Keratinocyte (primary cell): ENCODE measurements at regions not wholly inside any gene's neighbourhood (a gene's known extent, or its start where the extent isn't known, plus 50 kb on each side); places are given as distances from the start of the nearest gene placed in this dataset.

Experiments used
- DNase-seq: peaks from one replicate; pipeline ENCODE4 v3.0.0-alpha.2; 2011; ENCODE audit warnings: low read depth, missing footprints, low spot score
- FAIRE-seq: peaks from 2 replicates; lab custom pipeline; 2011; peaks lifted over from hg19 to GRCh38; lab: Jason Lieb, UNC
- H2AFZ ChIP-seq: 2 replicates; pipeline ENCODE4 v1.6.0; 2012; ENCODE audit warnings: low read length, control low read depth, inconsistent platforms; ENCODE audit not compliant: control insufficient read depth
- H3K27ac ChIP-seq: 2 replicates; pipeline ENCODE4 v1.5.1; 2011; ENCODE audit warnings: low read length; ENCODE audit not compliant: control insufficient read depth, insufficient read depth
- H3K27me3 ChIP-seq: 3 replicates; pipeline ENCODE4 v1.6.0; 2011; ENCODE audit warnings: low read length; ENCODE audit not compliant: control insufficient read depth, insufficient read depth; ENCODE audit errors: extremely low read depth
- H3K36me3 ChIP-seq, 2 experiments: 2 replicates in 1 of 2; 3 replicates in 1 of 2; pipeline ENCODE4 v1.5.1; 2011; ENCODE audit warnings: low read length in 2 of 2, mild to moderate bottlenecking in 1 of 2; ENCODE audit not compliant: control insufficient read depth in 2 of 2, insufficient read depth in 2 of 2; ENCODE audit errors: extremely low read depth in 1 of 2
- H3K4me1 ChIP-seq: 3 replicates; pipeline ENCODE4 v1.5.1; 2011; ENCODE audit warnings: low read length; ENCODE audit not compliant: control insufficient read depth, insufficient read depth; ENCODE audit errors: extremely low read depth
- H3K4me2 ChIP-seq: 3 replicates; pipeline ENCODE4 v1.6.0; 2011; ENCODE audit warnings: low read depth, low read length; ENCODE audit not compliant: control insufficient read depth, insufficient read depth; ENCODE audit errors: extremely low read depth
- H3K4me3 ChIP-seq, 3 experiments: fragments of 200-600 bp in 1 of 3; sonication (generic) in 1 of 3; 2 replicates in 2 of 3; 3 replicates in 1 of 3; pipeline ENCODE4 v1.5.1; 2011 to 2016; ENCODE audit warnings: low read length in 3 of 3, mild to moderate bottlenecking in 3 of 3, control low read depth in 2 of 3, inconsistent platforms in 1 of 3, low read depth in 1 of 3, mixed read lengths in 1 of 3, mixed run types in 1 of 3, moderate library complexity in 1 of 3; ENCODE audit not compliant: control insufficient read depth in 2 of 3, insufficient read depth in 2 of 3; ENCODE audit errors: extremely low read depth in 1 of 3
- H3K79me2 ChIP-seq: 2 replicates; pipeline ENCODE4 v1.6.0; 2012; ENCODE audit warnings: low read length; ENCODE audit not compliant: control insufficient read depth, insufficient read depth
- H3K9ac ChIP-seq: 3 replicates; pipeline ENCODE4 v1.6.0; 2011; ENCODE audit warnings: low read length; ENCODE audit not compliant: control insufficient read depth, insufficient read depth; ENCODE audit errors: extremely low read depth
- H3K9me1 ChIP-seq: 3 replicates; pipeline ENCODE4 v1.6.0; 2011; ENCODE audit warnings: low read length; ENCODE audit not compliant: control insufficient read depth, insufficient read depth; ENCODE audit errors: extremely low read depth
- H3K9me3 ChIP-seq: 2 replicates; pipeline ENCODE4 v1.5.1; 2012; ENCODE audit warnings: low read depth, low read length; ENCODE audit not compliant: control insufficient read depth
- H4K20me1 ChIP-seq: 3 replicates; pipeline ENCODE4 v1.6.0; 2011; ENCODE audit warnings: low read length; ENCODE audit not compliant: control insufficient read depth, insufficient read depth; ENCODE audit errors: extremely low read depth
- CTCF ChIP-seq, 3 experiments: IDR thresholded peaks in 1 of 3; conservative IDR thresholded peaks in 1 of 3; optimal IDR thresholded peaks in 1 of 3; 2 replicates in 2 of 3; 3 replicates in 1 of 3; pipeline versions ENCODE3 to v1.5.1; 2011; ENCODE audit warnings: low read length in 3 of 3, mild to moderate bottlenecking in 3 of 3, moderate library complexity in 2 of 3, control low read depth in 1 of 3, inconsistent platforms in 1 of 3; ENCODE audit not compliant: insufficient read depth in 2 of 3; ENCODE audit errors: extremely low read depth in 1 of 3
- EZH2 ChIP-seq: IDR thresholded peaks from one replicate; pipeline ENCODE4 v1.6.1; 2012; ENCODE audit warnings: inconsistent platforms, mild to moderate bottlenecking, low read length, moderate library complexity
- dilution Hi-C: fragments of 300-500 bp; cut with MboI; formaldehyde crosslinking; loops from one replicate; pipeline ENCODE4 v1.7.0; 2020; ENCODE audit warnings: low sequenced_read_pairs; ENCODE audit not compliant: extremely low pct_ligation_motif_present

- Histone ChIP-seq H3K79me2 (no peaks in the 10 kb centered on the region), H3K9me1 (no peaks in the 10 kb centered on the region), H2AFZ (no peak overlapping the region), H3K9me3 (no peaks in the 10 kb centered on the region), H3K27me3 (no peaks in the 10 kb centered on the region), H3K36me3 (no peaks in the 10 kb centered on the region), H3K9ac (no peak overlapping the region), H4K20me1 (no peaks in the 10 kb centered on the region), H3K4me3 (no peak overlapping the region), H3K4me1 (no peaks in the 10 kb centered on the region), H3K4me2 (no peak overlapping the region), H3K27ac (no peak overlapping the region)
- no peak for DNase-seq
- no peak for TF ChIP-seq EZH2
- TF ChIP-seq CTCF (optimal IDR thresholded peaks at IDR 0.05 in 1 of 3, IDR thresholded peaks at IDR 0.05 in 1 of 3, conservative IDR thresholded peaks at IDR 0.05 in 1 of 3; ENCODE audit: extremely low read depth in 1 of 3, insufficient read depth in 2 of 3, low read length in 3 of 3) = no peak
- no peak for FAIRE-seq
- dilution Hi-C loops = no loop called here
Measured at GRCh38 chr16:60001523-60001922, 1267.4 kb upstream of the GOT2 start.

- no peak overlapping the region for H3K4me3 ChIP-seq
- H3K9ac ChIP-seq = no peak overlapping the region
- no peaks in the 10 kb centered on the region for H3K4me1 ChIP-seq
- FAIRE-seq (no peak), DNase-seq (no peak)
- no peak overlapping the region for H3K4me2 ChIP-seq
- no peaks in the 10 kb centered on the region for H3K9me1 ChIP-seq
- no peaks in the 10 kb centered on the region for H4K20me1 ChIP-seq
- H3K27me3 ChIP-seq = no peaks in the 10 kb centered on the region
- no peak overlapping the region for H3K27ac ChIP-seq
- H2AFZ ChIP-seq = no peak overlapping the region
- dilution Hi-C loops = no loop called here
- H3K36me3 ChIP-seq = no peaks in the 10 kb centered on the region
- H3K9me3 ChIP-seq = no peaks in the 10 kb centered on the region
- TF ChIP-seq CTCF (optimal IDR thresholded peaks at IDR 0.05 in 1 of 3, IDR thresholded peaks at IDR 0.05 in 1 of 3, conservative IDR thresholded peaks at IDR 0.05 in 1 of 3; ENCODE audit: extremely low read depth in 1 of 3, insufficient read depth in 2 of 3, low read length in 3 of 3) (no peak), EZH2 (no peak)
- H3K79me2 ChIP-seq = no peaks in the 10 kb centered on the region
Measured at GRCh38 chr16:59997706-59998105, 1263.6 kb upstream of the GOT2 start.
